Right atrium auricular region (tissue), 2 donors: ENCODE measurements at regions not wholly inside any gene's neighbourhood (a gene's known extent, or its start where the extent isn't known, plus 50 kb on each side); places are given as distances from the start of the nearest gene placed in this dataset.

Experiments used
- DNase-seq: peaks from one replicate; pipeline ENCODE4 v3.0.0-alpha.2; 2019; ENCODE audit warnings: low spot score
- H3K27ac ChIP-seq, 2 donors: fragments of 200-600 bp; sonication (generic); 1 replicate in 1 of 2; 2 replicates in 1 of 2; pipeline ENCODE4 v1.5.1; 2016 to 2019
- H3K27me3 ChIP-seq, 2 donors: fragments of 200-600 bp; sonication (generic); one replicate each; pipeline versions ENCODE4 v1.5.1 to v1.6.0; 2017 to 2019
- H3K36me3 ChIP-seq: fragments of 200-600 bp; sonication (generic); one replicate; pipeline ENCODE4 v1.5.1; 2016
- H3K4me1 ChIP-seq, 2 donors: fragments of 200-600 bp; sonication (generic); one replicate each; pipeline versions ENCODE4 v1.5.1 to v1.6.0; 2017 to 2019
- H3K4me3 ChIP-seq, 2 donors: fragments of 200-600 bp; sonication (generic); 1 replicate in 1 of 2; 2 replicates in 1 of 2; pipeline ENCODE4 v1.5.1; 2017 to 2019; ENCODE audit warnings: mild to moderate bottlenecking in 1 of 2, moderate library complexity in 1 of 2
- H3K9me3 ChIP-seq, 2 donors: fragments of 200-600 bp; sonication (generic); one replicate each; pipeline ENCODE4 v1.5.1; 2019
- CTCF ChIP-seq, 2 donors: fragments of 200-600 bp; sonication (generic); IDR thresholded peaks; one replicate each; pipeline ENCODE4 v1.5.1; 2019; ENCODE audit warnings: antibody characterized with exemption in 2 of 2

- DNase-seq: no peak
- no peaks in the 10 kb centered on the region for H3K4me1 ChIP-seq
- H3K9me3 ChIP-seq: no peaks in the 10 kb centered on the region
- no peak overlapping the region for H3K27ac ChIP-seq
- H3K27me3 ChIP-seq: no peaks in the 10 kb centered on the region
- no peak for TF ChIP-seq CTCF (IDR thresholded peaks at IDR 0.05)
- no peak overlapping the region for H3K4me3 ChIP-seq
- H3K36me3 ChIP-seq: no peaks in the 10 kb centered on the region
These were observed 1091.5 kb upstream of the CHAC2 start for GRCh38 chr2:52676056-52676455.

- no peak for DNase-seq
- H3K4me3 ChIP-seq: no peak overlapping the region
- no peak overlapping the region for H3K27ac ChIP-seq
- no peaks in the 10 kb centered on the region for H3K27me3 ChIP-seq
- no peaks in the 10 kb centered on the region for H3K9me3 ChIP-seq
- no peaks in the 10 kb centered on the region for H3K36me3 ChIP-seq
- no peak for TF ChIP-seq CTCF (IDR thresholded peaks at IDR 0.05)
- H3K4me1 ChIP-seq: no peaks in the 10 kb centered on the region
These were observed 1098.9 kb upstream of the CHAC2 start for GRCh38 chr2:52668724-52669123.

GRCh38 chr2:52659546-52659945, 1108.1 kb upstream of the CHAC2 start:
- no peak for DNase-seq
- no peak for TF ChIP-seq CTCF (IDR thresholded peaks at IDR 0.05)
- Histone ChIP-seq H3K36me3 (no peaks in the 10 kb centered on the region), H3K4me3 (no peak overlapping the region), H3K27ac (no peak overlapping the region), H3K4me1 (no peaks in the 10 kb centered on the region), H3K9me3 (no peaks in the 10 kb centered on the region), H3K27me3 (no peaks in the 10 kb centered on the region)

GRCh38 chr2:52658598-52658997, 1109.0 kb upstream of the CHAC2 start:
- Histone ChIP-seq H3K4me3 (no peak overlapping the region), H3K27me3 (no peaks in the 10 kb centered on the region), H3K36me3 (no peaks in the 10 kb centered on the region), H3K4me1 (no peaks in the 10 kb centered on the region), H3K27ac (no peak overlapping the region), H3K9me3 (no peaks in the 10 kb centered on the region)
- no peak for TF ChIP-seq CTCF (IDR thresholded peaks at IDR 0.05)
- DNase-seq: no peak

- Histone ChIP-seq H3K9me3 (peaks cover 0 to 9% of the 10 kb centered on the region in 2 donors), H3K4me1 (no peaks in the 10 kb centered on the region), H3K27me3 (no peaks in the 10 kb centered on the region), H3K4me3 (no peak overlapping the region), H3K36me3 (no peaks in the 10 kb centered on the region), H3K27ac (no peak overlapping the region)
- TF ChIP-seq CTCF (IDR thresholded peaks at IDR 0.05): no peak
- DNase-seq: no peak
These were observed 1127.9 kb upstream of the CHAC2 start for GRCh38 chr2:52639692-52640091.

- Histone ChIP-seq H3K27me3 (no peaks in the 10 kb centered on the region), H3K36me3 (no peaks in the 10 kb centered on the region), H3K4me3 (no peak overlapping the region), H3K27ac (no peak overlapping the region), H3K9me3 (no peaks in the 10 kb centered on the region), H3K4me1 (no peaks in the 10 kb centered on the region)
- DNase-seq: no peak
- no peak for TF ChIP-seq CTCF (IDR thresholded peaks at IDR 0.05)
These were observed 1135.1 kb upstream of the CHAC2 start for GRCh38 chr2:52632543-52632942.
